Activated CD4-positive, alpha-beta T cell treated with anti-CD3 and anti-CD28 coated beads for 48 hours (primary cell): ENCODE measurements at regions not wholly inside any gene's neighbourhood (a gene's known extent, or its start where the extent isn't known, plus 50 kb on each side); places are given as distances from the start of the nearest gene placed in this dataset.
A peak's percentile ranks its signal among the peaks of the same experiment; 100 is the strongest.

Experiments used
- DNase-seq: peaks from one replicate; pipeline ENCODE4 v3.0.0-alpha.2; 2020

- no peak for DNase-seq
Observed at GRCh38 chr6:139919107-139920026, 544.9 kb upstream of the CITED2 start.

- DNase-seq = no peak
Observed at GRCh38 chr6:139917951-139918630, 543.6 kb upstream of the CITED2 start.

GRCh38 chr6:139914910-139915309, 540.5 kb upstream of the CITED2 start:
- DNase-seq = no peak

- no peak for DNase-seq
Observed at GRCh38 chr6:139912735-139913400, 538.4 kb upstream of the CITED2 start.

DNA sequence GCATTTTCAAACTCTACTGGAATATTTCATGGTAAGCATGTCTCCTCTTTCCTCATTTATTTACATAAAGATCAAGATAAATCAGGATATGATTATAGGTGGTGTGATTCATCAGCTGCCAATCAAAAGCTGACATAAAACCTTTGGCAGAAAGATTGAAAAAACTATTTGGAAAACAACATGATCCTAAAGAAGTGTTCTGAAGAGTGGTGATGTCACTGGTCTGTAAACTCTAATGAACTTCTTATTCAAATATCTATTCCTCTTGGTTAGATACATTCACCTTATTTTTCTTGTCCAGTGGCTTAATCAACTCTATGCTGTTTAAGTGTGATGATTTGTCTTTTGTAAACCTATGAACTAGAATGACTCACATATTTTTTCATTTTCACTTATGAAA, 535.5 kb upstream of the CITED2 start:
- DNase-seq = no peak

DNA sequence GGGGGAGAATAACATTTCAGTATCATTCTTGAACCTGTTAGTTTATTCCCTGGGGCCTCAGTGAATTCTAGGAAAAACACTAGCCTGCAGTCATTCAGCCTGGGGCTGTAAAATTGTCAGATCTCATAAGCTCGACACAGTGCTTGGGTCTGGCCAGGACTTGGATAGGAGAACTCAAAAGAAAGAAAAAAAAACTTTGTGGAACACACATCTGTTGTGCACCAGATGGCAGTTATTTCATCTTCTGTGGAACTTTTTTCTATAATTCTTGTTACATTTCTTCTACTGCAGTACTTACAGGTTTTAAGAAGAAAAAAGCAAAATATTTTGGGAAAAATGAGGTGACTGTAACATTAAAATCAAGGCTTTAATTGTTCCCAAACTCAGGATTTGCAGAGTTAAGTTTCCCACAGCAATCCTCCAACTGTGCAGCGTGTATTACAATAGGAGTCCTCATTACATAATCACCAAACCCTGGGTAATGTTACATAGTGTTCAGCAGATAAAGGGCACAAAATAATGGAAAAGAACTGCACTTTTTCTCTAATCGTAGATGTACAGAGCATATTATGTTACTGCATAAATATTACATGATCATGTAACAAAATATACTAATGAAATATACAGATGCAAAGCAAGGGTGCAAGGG, 531.1 kb upstream of the CITED2 start:
- no peak for DNase-seq

DNA sequence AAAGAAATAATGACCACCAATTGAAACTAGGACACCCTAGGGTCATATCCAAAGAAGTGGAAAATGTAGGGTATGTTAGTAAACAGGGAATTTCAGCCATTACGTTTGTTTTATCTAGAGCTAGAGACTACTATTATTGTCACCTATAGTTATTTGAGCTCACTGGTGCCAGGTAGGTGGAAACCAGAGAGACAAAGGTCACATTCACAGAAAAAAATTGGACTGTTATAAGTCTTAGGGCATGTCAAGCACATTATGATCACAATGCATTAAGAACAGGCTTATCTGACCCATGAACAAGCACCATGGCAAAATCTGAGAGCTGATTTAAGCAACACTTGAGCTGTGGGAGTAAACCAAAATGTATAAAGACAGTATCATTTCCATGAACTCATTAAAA, 530.1 kb upstream of the CITED2 start:
- DNase-seq = no peak

DNA sequence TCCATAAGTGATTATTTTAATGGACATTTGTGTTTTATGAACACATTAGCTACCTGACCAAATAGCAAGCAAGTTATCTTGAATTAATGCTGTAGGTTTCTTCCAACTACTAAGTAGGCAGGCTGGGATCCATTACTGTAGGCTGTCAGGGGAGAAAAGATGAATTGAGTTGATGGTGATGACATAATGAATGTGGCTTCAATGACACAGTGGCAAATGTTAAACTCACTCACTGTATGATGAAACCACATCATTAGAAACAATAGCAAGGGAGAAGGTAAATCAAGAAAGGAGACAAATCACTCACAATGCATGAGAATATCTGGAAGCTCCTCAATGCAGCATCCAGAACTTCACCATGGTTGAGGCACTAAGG, 529.7 kb upstream of the CITED2 start:
- no peak for DNase-seq

GRCh38 chr6:139903411-139904157, 529.1 kb upstream of the CITED2 start:
- DNase-seq = no peak

- DNase-seq = no peak
Observed at GRCh38 chr6:139895205-139895793, 520.9 kb upstream of the CITED2 start.

GRCh38 chr6:139894271-139894670, 519.8 kb upstream of the CITED2 start:
- no peak for DNase-seq

DNA sequence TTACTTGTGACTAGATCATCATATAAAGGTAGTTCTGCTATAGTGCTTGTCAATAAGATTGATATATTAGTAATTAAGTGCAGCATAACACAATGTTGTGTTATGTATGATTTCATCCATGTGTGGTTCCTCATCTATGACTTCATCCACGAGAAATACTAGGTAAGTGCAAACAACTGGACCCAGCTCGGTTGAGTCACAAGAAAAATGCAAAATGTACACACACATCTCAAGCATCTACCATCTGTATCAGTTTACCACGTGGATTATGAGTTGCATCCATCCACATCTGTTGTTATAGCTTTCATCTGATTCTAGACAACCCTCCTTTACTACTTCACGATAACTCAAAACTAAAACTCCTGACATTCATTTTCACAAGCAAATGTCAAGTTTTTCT, 517.0 kb upstream of the CITED2 start:
- DNase-seq = no peak

GRCh38 chr6:139888681-139889122, 514.3 kb upstream of the CITED2 start:
- no peak for DNase-seq

DNA sequence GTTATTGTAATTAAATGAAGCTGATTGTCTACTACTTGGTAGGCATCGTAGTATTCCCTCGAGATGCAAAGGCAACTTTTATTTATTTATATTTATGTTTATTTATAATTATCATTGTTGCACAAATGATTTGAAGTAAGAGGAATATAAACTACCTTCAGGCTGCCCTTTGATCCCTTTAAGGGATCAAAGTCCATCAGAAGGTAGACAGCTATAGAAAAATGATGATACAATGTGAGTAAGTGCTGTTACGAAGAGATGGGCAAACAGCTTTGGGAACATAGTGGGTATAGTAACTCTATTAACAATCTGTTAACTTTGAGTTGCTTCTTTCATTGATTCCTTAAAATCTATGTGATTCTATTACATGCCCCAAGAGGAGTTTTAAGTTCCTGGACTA, 512.8 kb upstream of the CITED2 start:
- no peak for DNase-seq

- DNase-seq = no peak
Observed at GRCh38 chr6:139886396-139886795, 511.9 kb upstream of the CITED2 start.

DNA sequence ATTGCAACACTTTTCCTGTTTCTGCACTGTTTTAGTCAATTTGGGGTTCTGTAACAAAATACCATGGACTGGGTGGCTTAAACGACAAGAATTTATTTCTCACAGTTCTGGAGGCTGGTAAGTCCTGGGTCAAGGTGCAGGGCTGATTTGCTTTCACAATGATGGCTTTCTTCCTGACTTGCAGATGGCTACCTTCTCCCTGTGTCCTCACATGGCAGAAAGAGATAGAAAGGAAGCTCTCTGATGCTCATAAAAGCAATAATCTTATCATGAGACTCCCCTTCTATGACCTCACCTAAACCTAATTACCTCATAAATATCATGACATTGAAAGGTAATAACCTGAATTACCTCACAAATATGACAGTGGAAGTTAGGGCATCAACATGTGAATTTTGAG, 511.5 kb upstream of the CITED2 start:
- DNase-seq = no peak

GRCh38 chr6:139883776-139884175, 509.3 kb upstream of the CITED2 start:
- no peak for DNase-seq

- DNase-seq = no peak
Observed at GRCh38 chr6:139882977-139883728, 508.7 kb upstream of the CITED2 start.

GRCh38 chr6:139882234-139882633, 507.8 kb upstream of the CITED2 start:
- DNase-seq = no peak

GRCh38 chr6:139881728-139882211, 507.3 kb upstream of the CITED2 start:
- DNase-seq = peak; percentile 27

DNA sequence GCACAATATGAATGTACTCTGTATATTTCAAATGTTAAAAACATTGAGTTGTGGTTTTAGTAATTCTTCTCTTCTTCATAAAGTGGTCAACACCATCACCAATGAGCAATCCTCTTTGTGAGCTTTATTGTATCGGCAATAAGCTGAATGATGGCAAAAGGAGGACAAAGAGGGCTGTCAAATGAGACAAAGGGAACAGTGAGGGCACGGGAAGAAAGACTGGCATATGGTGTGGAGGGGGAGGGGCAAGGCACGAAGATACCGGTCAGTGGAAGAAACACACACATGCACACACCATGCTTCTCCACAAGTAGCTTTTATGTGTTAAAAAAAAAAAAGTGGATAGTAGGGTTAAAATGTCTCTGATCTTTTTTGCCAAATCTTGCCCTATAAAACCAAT, 506.8 kb upstream of the CITED2 start:
- no peak for DNase-seq
